ENCODE measurements at regions not wholly inside any gene's neighbourhood (a gene's known extent, or its start where the extent isn't known, plus 50 kb on each side); places are given as distances from the start of the nearest gene placed in this dataset.

DNA sequence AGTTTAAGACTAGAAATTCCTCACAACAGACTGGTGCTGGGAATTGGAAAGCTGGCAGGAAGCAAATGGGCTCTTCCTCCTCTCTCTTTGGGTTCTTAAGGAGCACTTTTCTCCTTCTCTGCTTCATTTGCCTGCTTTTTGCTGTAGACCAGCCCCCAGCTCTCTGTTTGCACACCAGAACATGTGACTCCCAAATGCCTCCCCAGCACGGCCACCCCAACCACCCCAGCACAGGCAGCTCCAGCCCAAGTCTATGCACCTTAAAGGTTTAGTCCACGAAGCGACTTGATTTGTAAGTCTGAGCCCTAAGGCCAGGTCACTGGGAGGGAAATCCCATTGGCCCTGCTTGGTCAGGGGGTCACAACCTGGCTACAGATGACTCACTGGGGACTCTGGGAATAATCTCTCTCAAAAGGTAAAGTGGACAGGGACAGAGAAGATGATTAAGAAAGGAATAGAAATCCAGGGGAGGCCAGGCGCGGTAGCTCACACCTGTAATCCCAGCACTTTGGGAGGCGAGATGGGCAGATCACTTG lies 377.8 kb upstream of the PROK2 start:
- TF ChIP-seq EZH2phosphoT487 (IDR thresholded peaks at IDR 0.05; ENCODE audit: unreplicated experiment): no peak
- TF ChIP-seq EZH2 (IDR thresholded peaks at IDR 0.05; ENCODE audit: low read depth, unreplicated experiment): no peak
- TF ChIP-seq CREB1 (CRISPR knock-in tag; IDR thresholded peaks at IDR 0.05; ENCODE audit: low read depth): no peak
- TF ChIP-seq POLR2AphosphoS5 (IDR thresholded peaks at IDR 0.05; ENCODE audit: low read depth): no peak
